ENCODE measurements at regions not wholly inside any gene's neighbourhood (a gene's known extent, or its start where the extent isn't known, plus 50 kb on each side); places are given as distances from the start of the nearest gene placed in this dataset.

DNA sequence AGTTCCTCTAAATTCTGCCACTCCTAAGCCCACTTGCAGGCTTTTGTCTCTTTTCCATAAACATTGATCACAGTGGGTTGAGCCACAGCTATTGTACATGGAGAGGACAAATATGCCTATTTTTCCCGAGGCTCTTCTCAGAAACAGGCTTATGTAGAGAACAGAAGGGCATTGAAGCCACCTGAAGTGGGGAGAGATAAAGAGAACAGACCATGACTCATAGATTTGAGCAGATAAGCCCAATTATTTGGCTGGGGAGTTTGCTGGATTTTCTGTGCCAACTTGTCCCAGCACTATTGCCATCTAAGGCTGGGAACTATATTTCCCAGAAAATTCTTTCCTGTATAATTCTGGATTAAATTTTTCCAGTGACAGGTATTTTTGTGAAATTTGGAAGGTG, 446.1 kb upstream of the RPS6KA3 start:
- H3K4me3 ChIP-seq (ENCODE audit: control insufficient read depth, low read depth, low read length): no peak overlapping the region
- no peak for DNase-seq (ENCODE audit: low read depth)
- no peak for TF ChIP-seq CTCF (conservative IDR thresholded peaks at IDR 0.05; ENCODE audit: control insufficient read depth, insufficient read depth, low read depth, low read length)

GRCh38 chrX:20711366-20711765, 444.7 kb upstream of the RPS6KA3 start:
- TF ChIP-seq CTCF (conservative IDR thresholded peaks at IDR 0.05; ENCODE audit: control insufficient read depth, insufficient read depth, low read depth, low read length): no peak

DNA sequence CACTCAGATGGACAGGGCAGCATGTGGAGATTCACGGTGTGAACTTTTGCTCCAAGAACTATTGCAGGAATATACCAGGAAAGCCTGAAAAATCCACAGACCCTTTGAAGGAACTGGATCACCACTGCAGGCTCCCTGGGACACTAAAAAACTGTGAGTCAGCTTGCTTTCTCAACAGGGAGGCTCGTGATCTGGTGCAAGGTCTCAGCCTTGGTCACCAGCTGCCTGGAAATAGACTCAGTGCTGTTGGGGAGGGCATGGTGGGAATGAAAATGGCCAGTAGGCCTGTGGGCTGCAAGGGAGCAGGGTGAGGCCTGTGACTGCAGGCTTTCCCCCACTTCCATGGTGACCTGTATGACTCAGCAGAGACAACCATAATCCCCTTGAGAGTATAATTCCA, 426.4 kb upstream of the RPS6KA3 start:
- DNase-seq (ENCODE audit: low read depth): peak; percentile 80
- no peak for TF ChIP-seq CTCF (conservative IDR thresholded peaks at IDR 0.05; ENCODE audit: control insufficient read depth, insufficient read depth, low read depth, low read length)
- H3K4me3 ChIP-seq (ENCODE audit: control insufficient read depth, low read depth, low read length): no peak overlapping the region

More at GRCh38 chrX:20711366-20711765, 444.7 kb upstream of the RPS6KA3 start:
- DNase-seq (ENCODE audit: low read depth): no peak
- H3K4me3 ChIP-seq (ENCODE audit: control insufficient read depth, low read depth, low read length): no peak overlapping the region

GRCh38 chrX:20686256-20686655, 419.5 kb upstream of the RPS6KA3 start:
- no peak for TF ChIP-seq CTCF (conservative IDR thresholded peaks at IDR 0.05; ENCODE audit: control insufficient read depth, insufficient read depth, low read depth, low read length)
- DNase-seq (ENCODE audit: low read depth): no peak
- H3K4me3 ChIP-seq (ENCODE audit: control insufficient read depth, low read depth, low read length): no peak overlapping the region

GRCh38 chrX:20685652-20686051, 418.9 kb upstream of the RPS6KA3 start:
- peak; percentile 14 for DNase-seq (ENCODE audit: low read depth)
- H3K4me3 ChIP-seq (ENCODE audit: control insufficient read depth, low read depth, low read length): no peak overlapping the region
- no peak for TF ChIP-seq CTCF (conservative IDR thresholded peaks at IDR 0.05; ENCODE audit: control insufficient read depth, insufficient read depth, low read depth, low read length)

DNA sequence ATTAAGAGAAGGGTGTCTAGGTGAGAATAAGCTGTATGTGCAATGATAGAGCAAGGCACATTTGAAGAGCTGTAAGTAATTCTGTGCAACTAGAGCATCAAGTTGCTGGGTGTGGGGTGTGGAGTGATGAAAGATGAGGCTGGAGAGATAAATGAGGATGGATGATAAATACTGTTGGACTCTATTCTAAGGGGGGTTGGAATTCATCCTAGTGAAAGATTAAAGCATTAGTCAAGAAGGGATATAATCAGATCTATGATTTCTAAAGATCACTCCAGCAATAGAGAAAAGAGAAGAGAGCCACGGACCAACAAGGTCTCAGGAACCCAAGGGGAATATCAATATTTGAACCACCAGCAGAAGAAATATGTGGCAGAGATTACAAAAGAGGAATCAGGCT, 415.0 kb upstream of the RPS6KA3 start:
- H3K4me3 ChIP-seq (ENCODE audit: control insufficient read depth, low read depth, low read length): no peak overlapping the region
- DNase-seq (ENCODE audit: low read depth): peak; percentile 60
- no peak for TF ChIP-seq CTCF (conservative IDR thresholded peaks at IDR 0.05; ENCODE audit: control insufficient read depth, insufficient read depth, low read depth, low read length)

GRCh38 chrX:20680998-20681397, 414.3 kb upstream of the RPS6KA3 start:
- TF ChIP-seq CTCF (conservative IDR thresholded peaks at IDR 0.05; ENCODE audit: control insufficient read depth, insufficient read depth, low read depth, low read length): peak; percentile 22
- DNase-seq (ENCODE audit: low read depth): peak; percentile 83
- no peak overlapping the region for H3K4me3 ChIP-seq (ENCODE audit: control insufficient read depth, low read depth, low read length)

Measured in fibroblast of mammary gland (primary cell).